A172 (cell line): ENCODE measurements at regions not wholly inside any gene's neighbourhood (a gene's known extent, or its start where the extent isn't known, plus 50 kb on each side); places are given as distances from the start of the nearest gene placed in this dataset.
"Not testable (repeated sequence)": the region's sequence is repeated elsewhere in the genome, so short reads cannot be mapped to it uniquely, and the experiment has no call there.

Experiments
- DNase-seq: peaks from one replicate; pipeline ENCODE4 v3.0.0-alpha.2; 2015; ENCODE audit warnings: low spot score

GRCh38 chr5:53160895-53161294 is 51.3 kb upstream of the MOCS2 start:
- no peak for DNase-seq

GRCh38 chr5:53161876-53162275 is 52.3 kb upstream of the MOCS2 start:
- no peak for DNase-seq

GRCh38 chr5:53164478-53165165 is 55.1 kb upstream of the MOCS2 start:
- no peak for DNase-seq

- DNase-seq: no peak
These were observed 56.0 kb upstream of the MOCS2 start for GRCh38 chr5:53165431-53166182.

- DNase-seq: no peak
These were observed 56.6 kb upstream of the MOCS2 start for GRCh38 chr5:53166183-53166495.

- no peak for DNase-seq
These were observed 58.3 kb upstream of the MOCS2 start for GRCh38 chr5:53167836-53168235.

GRCh38 chr5:53169933-53170332 is 60.4 kb upstream of the MOCS2 start:
- no peak for DNase-seq

- peak; percentile 51 for DNase-seq
These were observed 61.3 kb upstream of the MOCS2 start for GRCh38 chr5:53170746-53171349.

- not testable (repeated sequence) for DNase-seq
These were observed 62.5 kb upstream of the MOCS2 start for GRCh38 chr5:53172073-53172472.

- no peak for DNase-seq
These were observed 63.1 kb upstream of the MOCS2 start for GRCh38 chr5:53172630-53173029.

GRCh38 chr5:53173083-53173482 is 63.5 kb upstream of the MOCS2 start:
- DNase-seq: no peak

GRCh38 chr5:53178830-53179229 is 69.3 kb upstream of the MOCS2 start:
- DNase-seq: no peak

GRCh38 chr5:53179691-53180090 is 70.1 kb upstream of the MOCS2 start:
- no peak for DNase-seq

GRCh38 chr5:53180538-53180937 is 71.0 kb upstream of the MOCS2 start:
- DNase-seq: no peak

GRCh38 chr5:53180991-53181390 is 71.4 kb upstream of the MOCS2 start:
- no peak for DNase-seq

GRCh38 chr5:53183880-53184279 is 74.3 kb upstream of the MOCS2 start:
- no peak for DNase-seq

- no peak for DNase-seq
These were observed 82.1 kb upstream of the MOCS2 start for GRCh38 chr5:53191548-53192165.

- DNase-seq: no peak
These were observed 84.5 kb upstream of the MOCS2 start for GRCh38 chr5:53194086-53194485.

GRCh38 chr5:53199882-53200281 is 90.3 kb upstream of the MOCS2 start:
- DNase-seq: no peak

- DNase-seq: no peak
These were observed 90.7 kb upstream of the MOCS2 start for GRCh38 chr5:53200306-53200705.

- no peak for DNase-seq
These were observed 92.2 kb upstream of the MOCS2 start for GRCh38 chr5:53201746-53202145.

GRCh38 chr5:53206562-53206961 is 97.0 kb upstream of the MOCS2 start:
- no peak for DNase-seq

GRCh38 chr5:53211799-53212198 is 102.2 kb upstream of the MOCS2 start:
- DNase-seq: peak; percentile 69
